HEK293 (cell line): ENCODE measurements at regions not wholly inside any gene's neighbourhood (a gene's known extent, or its start where the extent isn't known, plus 50 kb on each side); places are given as distances from the start of the nearest gene placed in this dataset.

Experiments
- CTCF ChIA-PET: fragments of 350-600 bp; formaldehyde crosslinking; extraction: SDS; loops from one replicate; lab custom pipeline; 2021; ENCODE audit warnings: antibody characterized with exemption; lab: Yijun Ruan, JAX
- POLR2A ChIA-PET: fragments of 300-600 bp; formaldehyde crosslinking; extraction: SDS; loops from one replicate; lab custom pipeline; 2020; ENCODE audit warnings: antibody characterized with exemption, inconsistent platforms; lab: Yijun Ruan, JAX
- H3K27ac ChIP-seq: fragments of 200-500 bp; sonication (Bioruptor generic); 2 replicates; pipeline ENCODE4 v1.5.1; 2014; ENCODE audit warnings: low read depth, low read length, control low read depth, inconsistent platforms; ENCODE audit errors: extremely low read depth
- H3K36me3 ChIP-seq, 2 experiments: fragments of 200-500 bp in 1 of 2; sonication (Bioruptor generic) in 1 of 2; 1 replicate in 1 of 2; 2 replicates in 1 of 2; pipeline ENCODE4 v1.5.1; 2014 to 2017; ENCODE audit warnings: inconsistent platforms in 2 of 2, low read length in 2 of 2; ENCODE audit not compliant: control insufficient read depth in 2 of 2, insufficient read depth in 1 of 2
- H3K4me1 ChIP-seq: fragments of 200-500 bp; sonication (Bioruptor generic); 2 replicates; pipeline ENCODE4 v1.5.1; 2014; ENCODE audit warnings: mild to moderate bottlenecking, low read length, inconsistent platforms; ENCODE audit not compliant: control insufficient read depth, insufficient read depth
- H3K4me3 ChIP-seq: 2 replicates; pipeline ENCODE4 v1.5.1; 2011; ENCODE audit warnings: low read depth, mild to moderate bottlenecking, control low read depth, low read length, moderate library complexity
- H3K9me3 ChIP-seq: fragments of 200-500 bp; sonication (Bioruptor generic); 2 replicates; pipeline ENCODE4 v1.5.1; 2014; ENCODE audit warnings: low read depth, low read length, inconsistent platforms; ENCODE audit not compliant: control insufficient read depth, insufficient read depth
- GFI1B ChIP-seq: fragments of 450-650 bp; formaldehyde crosslinking; IDR thresholded peaks from 2 replicates; pipeline ENCODE4 v1.5.1; 2016; ENCODE audit warnings: missing biosample characterization, missing genetic modification characterization
- GLIS2 ChIP-seq: fragments of 450-650 bp; formaldehyde crosslinking; IDR thresholded peaks from 2 replicates; pipeline ENCODE4 v1.5.1; 2016; ENCODE audit warnings: missing biosample characterization, missing genetic modification characterization
- MZF1 ChIP-seq: fragments of 450-650 bp; formaldehyde crosslinking; IDR thresholded peaks from 2 replicates; pipeline ENCODE4 v1.5.1; 2017; ENCODE audit warnings: missing biosample characterization, missing genetic modification characterization, borderline replicate concordance
- OVOL3 ChIP-seq: fragments of 450-650 bp; formaldehyde crosslinking; IDR thresholded peaks from 2 replicates; pipeline ENCODE4 v1.5.1; 2016; ENCODE audit warnings: missing biosample characterization, missing genetic modification characterization
- RBAK ChIP-seq: fragments of 450-650 bp; formaldehyde crosslinking; IDR thresholded peaks from 2 replicates; pipeline ENCODE4 v1.5.1; 2016; ENCODE audit warnings: missing biosample characterization, missing genetic modification characterization
- WT1 ChIP-seq: fragments of 450-650 bp; formaldehyde crosslinking; IDR thresholded peaks from 2 replicates; pipeline ENCODE4 v1.5.1; 2016; ENCODE audit warnings: missing biosample characterization, missing genetic modification characterization
- ZBTB48 ChIP-seq: fragments of 450-650 bp; formaldehyde crosslinking; IDR thresholded peaks from 2 replicates; pipeline ENCODE4 v1.5.1; 2016; ENCODE audit warnings: missing biosample characterization, missing genetic modification characterization
- ZNF112 ChIP-seq: fragments of 450-650 bp; formaldehyde crosslinking; IDR thresholded peaks from 2 replicates; pipeline ENCODE4 v1.5.0; 2017; ENCODE audit warnings: missing biosample characterization, missing genetic modification characterization
- ZNF16 ChIP-seq: fragments of 450-650 bp; formaldehyde crosslinking; IDR thresholded peaks from 2 replicates; pipeline ENCODE4 v1.5.1; 2016; ENCODE audit warnings: low read depth, missing biosample characterization, missing genetic modification characterization
- ZNF169 ChIP-seq: fragments of 450-650 bp; formaldehyde crosslinking; IDR thresholded peaks from 2 replicates; pipeline ENCODE4 v1.5.1; 2016; ENCODE audit warnings: missing biosample characterization, missing genetic modification characterization
- ZNF211 ChIP-seq: fragments of 450-650 bp; formaldehyde crosslinking; IDR thresholded peaks from 2 replicates; pipeline ENCODE4 v1.5.1; 2016; ENCODE audit warnings: low read depth, missing biosample characterization, missing genetic modification characterization
- ZNF350 ChIP-seq: fragments of 450-650 bp; formaldehyde crosslinking; IDR thresholded peaks from 2 replicates; pipeline ENCODE4 v1.5.0; 2017; ENCODE audit warnings: missing biosample characterization, mild to moderate bottlenecking, missing genetic modification characterization
- ZNF514 ChIP-seq: fragments of 450-650 bp; formaldehyde crosslinking; IDR thresholded peaks from 2 replicates; pipeline ENCODE4 v1.5.1; 2016; ENCODE audit warnings: missing biosample characterization, missing genetic modification characterization
- ZNF558 ChIP-seq: fragments of 450-650 bp; formaldehyde crosslinking; IDR thresholded peaks from 2 replicates; pipeline ENCODE4 v1.5.1; 2016; ENCODE audit warnings: missing biosample characterization, missing genetic modification characterization
- ZNF707 ChIP-seq: fragments of 450-650 bp; formaldehyde crosslinking; IDR thresholded peaks from 2 replicates; pipeline ENCODE4 v1.5.1; 2016; ENCODE audit warnings: missing biosample characterization, missing genetic modification characterization
- ZNF747 ChIP-seq: fragments of 450-650 bp; formaldehyde crosslinking; IDR thresholded peaks from 2 replicates; pipeline ENCODE4 v1.5.1; 2016; ENCODE audit warnings: missing biosample characterization, missing genetic modification characterization
- ZNF777 ChIP-seq: fragments of 450-650 bp; formaldehyde crosslinking; IDR thresholded peaks from 2 replicates; pipeline ENCODE4 v1.5.1; 2017; ENCODE audit warnings: missing biosample characterization, missing genetic modification characterization, borderline replicate concordance
- ZSCAN30 ChIP-seq: fragments of 450-650 bp; IDR thresholded peaks from 2 replicates; pipeline ENCODE4 v1.5.1; 2018; ENCODE audit warnings: missing biosample characterization, mild to moderate bottlenecking, missing genetic modification characterization, moderate library complexity
- TF ChIP-seq, protein P1 (sequence below): fragments of 450-650 bp; formaldehyde crosslinking; IDR thresholded peaks from 2 replicates; pipeline ENCODE4 v1.5.1; 2017; ENCODE audit warnings: missing biosample characterization, missing genetic modification characterization
- TF ChIP-seq, protein P2 (sequence below): fragments of 450-650 bp; formaldehyde crosslinking; IDR thresholded peaks from 2 replicates; pipeline ENCODE4 v1.5.1; 2016; ENCODE audit warnings: missing biosample characterization, missing genetic modification characterization
- TF ChIP-seq, protein P3 (sequence below): fragments of 450-650 bp; formaldehyde crosslinking; IDR thresholded peaks from 2 replicates; pipeline ENCODE4 v1.5.0; 2017; ENCODE audit warnings: missing biosample characterization, missing genetic modification characterization, borderline replicate concordance
- TF ChIP-seq, protein P4 (sequence below): fragments of 450-650 bp; formaldehyde crosslinking; IDR thresholded peaks from 2 replicates; pipeline ENCODE4 v1.5.1; 2016; ENCODE audit warnings: missing biosample characterization, missing genetic modification characterization
- TF ChIP-seq, protein P5 (sequence below): fragments of 450-650 bp; formaldehyde crosslinking; IDR thresholded peaks from 2 replicates; pipeline ENCODE4 v1.5.1; 2016; ENCODE audit warnings: missing biosample characterization, missing genetic modification characterization

DNA sequence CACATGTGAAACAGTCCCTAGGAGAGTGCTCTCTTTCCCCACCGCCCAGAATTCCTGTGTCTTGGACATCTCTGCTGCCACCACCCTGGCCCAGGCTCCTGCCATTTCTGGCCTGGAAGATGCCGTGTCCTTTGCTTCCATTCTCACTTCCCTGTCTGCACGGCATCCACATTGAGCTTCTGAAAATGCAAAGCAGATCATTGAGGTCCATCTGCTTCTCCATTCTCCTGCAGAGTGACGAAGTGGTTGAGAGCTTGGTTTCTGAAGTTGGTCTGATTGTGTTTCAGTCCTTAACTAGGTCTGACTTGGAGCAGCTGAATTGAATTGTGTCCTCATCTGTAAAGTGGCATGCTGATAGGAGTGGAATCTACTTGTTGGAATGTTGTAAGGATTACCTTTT lies 98.7 kb upstream of the MGAT5 start:
- H3K36me3 ChIP-seq = peaks cover 0 to 7% of the 10 kb centered on the region in 2 experiments; a peak in 1 of 3 replicates
- CTCF ChIA-PET = interaction anchor here (0.5 to 1.3 kb wide), 2 partner anchors 37 to 42 kb away, joined by 3 read pairs; no protein-coding TSS in a partner anchor
- no peak overlapping the region for H3K4me3 ChIP-seq
- no peaks in the 10 kb centered on the region for H3K9me3 ChIP-seq
- TF ChIP-seq ZNF169 (no peak), MZF1 (tag by site-specific recombination) (no peak)
- TF ChIP-seq, protein P1, sequence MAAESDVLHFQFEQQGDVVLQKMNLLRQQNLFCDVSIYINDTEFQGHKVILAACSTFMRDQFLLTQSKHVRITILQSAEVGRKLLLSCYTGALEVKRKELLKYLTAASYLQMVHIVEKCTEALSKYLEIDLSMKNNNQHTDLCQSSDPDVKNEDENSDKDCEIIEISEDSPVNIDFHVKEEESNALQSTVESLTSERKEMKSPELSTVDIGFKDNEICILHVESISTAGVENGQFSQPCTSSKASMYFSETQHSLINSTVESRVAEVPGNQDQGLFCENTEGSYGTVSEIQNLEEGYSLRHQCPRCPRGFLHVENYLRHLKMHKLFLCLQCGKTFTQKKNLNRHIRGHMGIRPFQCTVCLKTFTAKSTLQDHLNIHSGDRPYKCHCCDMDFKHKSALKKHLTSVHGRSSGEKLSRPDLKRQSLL (tag by site-specific recombination) = no peak
- TF ChIP-seq, protein P2, sequence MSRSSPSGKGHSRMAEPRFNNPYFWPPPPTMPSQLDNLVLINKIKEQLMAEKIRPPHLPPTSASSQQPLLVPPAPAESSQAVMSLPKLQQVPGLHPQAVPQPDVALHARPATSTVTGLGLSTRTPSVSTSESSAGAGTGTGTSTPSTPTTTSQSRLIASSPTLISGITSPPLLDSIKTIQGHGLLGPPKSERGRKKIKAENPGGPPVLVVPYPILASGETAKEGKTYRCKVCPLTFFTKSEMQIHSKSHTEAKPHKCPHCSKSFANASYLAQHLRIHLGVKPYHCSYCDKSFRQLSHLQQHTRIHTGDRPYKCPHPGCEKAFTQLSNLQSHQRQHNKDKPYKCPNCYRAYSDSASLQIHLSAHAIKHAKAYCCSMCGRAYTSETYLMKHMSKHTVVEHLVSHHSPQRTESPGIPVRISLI (tag by site-specific recombination) = no peak
- no peak overlapping the region for H3K27ac ChIP-seq
- POLR2A ChIA-PET = no interaction called here
- H3K4me1 ChIP-seq = no peaks in the 10 kb centered on the region

DNA sequence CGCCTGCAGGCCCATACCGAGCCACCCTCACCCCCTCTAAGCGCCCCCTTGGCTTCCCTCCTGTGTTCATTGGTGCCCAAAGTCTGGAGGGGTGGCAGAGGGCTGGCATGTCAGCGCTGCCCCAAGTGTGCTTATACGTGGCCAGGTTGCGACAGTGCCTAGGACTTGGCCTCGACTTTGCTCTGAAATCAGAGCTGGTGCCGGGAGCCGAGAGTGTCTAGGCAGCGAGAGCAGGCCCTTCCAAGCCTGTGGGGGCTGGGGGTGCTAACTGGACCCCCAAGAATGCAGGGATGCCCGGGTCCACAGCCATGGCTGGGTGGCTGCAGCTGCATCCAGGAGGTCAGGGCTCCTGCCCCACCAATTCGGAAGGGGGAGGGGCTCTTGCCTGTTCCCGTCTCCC lies 95.6 kb upstream of the MGAT5 start:
- no peaks in the 10 kb centered on the region for H3K9me3 ChIP-seq
- TF ChIP-seq, protein P3, sequence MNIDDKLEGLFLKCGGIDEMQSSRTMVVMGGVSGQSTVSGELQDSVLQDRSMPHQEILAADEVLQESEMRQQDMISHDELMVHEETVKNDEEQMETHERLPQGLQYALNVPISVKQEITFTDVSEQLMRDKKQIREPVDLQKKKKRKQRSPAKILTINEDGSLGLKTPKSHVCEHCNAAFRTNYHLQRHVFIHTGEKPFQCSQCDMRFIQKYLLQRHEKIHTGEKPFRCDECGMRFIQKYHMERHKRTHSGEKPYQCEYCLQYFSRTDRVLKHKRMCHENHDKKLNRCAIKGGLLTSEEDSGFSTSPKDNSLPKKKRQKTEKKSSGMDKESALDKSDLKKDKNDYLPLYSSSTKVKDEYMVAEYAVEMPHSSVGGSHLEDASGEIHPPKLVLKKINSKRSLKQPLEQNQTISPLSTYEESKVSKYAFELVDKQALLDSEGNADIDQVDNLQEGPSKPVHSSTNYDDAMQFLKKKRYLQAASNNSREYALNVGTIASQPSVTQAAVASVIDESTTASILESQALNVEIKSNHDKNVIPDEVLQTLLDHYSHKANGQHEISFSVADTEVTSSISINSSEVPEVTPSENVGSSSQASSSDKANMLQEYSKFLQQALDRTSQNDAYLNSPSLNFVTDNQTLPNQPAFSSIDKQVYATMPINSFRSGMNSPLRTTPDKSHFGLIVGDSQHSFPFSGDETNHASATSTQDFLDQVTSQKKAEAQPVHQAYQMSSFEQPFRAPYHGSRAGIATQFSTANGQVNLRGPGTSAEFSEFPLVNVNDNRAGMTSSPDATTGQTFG (tag by site-specific recombination) = no peak
- TF ChIP-seq ZNF707 (tag by site-specific recombination) = no peak
- no peak overlapping the region for H3K4me3 ChIP-seq
- POLR2A ChIA-PET = no interaction called here
- 0 out of 2 replicates have a peak, but pooled peaks cover 4% of the 10 kb centered on the region for H3K4me1 ChIP-seq
- H3K27ac ChIP-seq = no peak overlapping the region
- CTCF ChIA-PET = no interaction called here
- peaks cover 0 to 2% of the 10 kb centered on the region in 2 experiments; a peak in 1 of 3 replicates for H3K36me3 ChIP-seq

DNA sequence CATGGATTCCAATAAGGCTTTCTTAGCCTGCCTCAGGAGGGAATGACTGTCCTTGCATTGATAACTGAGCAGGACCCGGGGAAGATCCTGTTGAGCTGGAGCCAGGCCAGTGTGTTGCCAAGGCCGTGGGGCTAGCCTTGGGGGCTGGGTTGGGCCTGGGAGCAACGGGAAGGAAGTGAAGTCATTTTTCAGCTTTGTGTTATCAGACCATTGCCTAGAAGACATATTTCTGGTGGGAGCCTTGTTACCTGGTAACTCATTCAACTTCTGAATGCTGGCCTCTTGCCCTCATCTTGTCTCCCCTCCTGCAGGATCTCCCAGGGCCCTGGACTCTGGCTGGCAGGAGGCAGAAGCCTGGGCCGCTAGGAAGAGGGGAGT lies 92.7 kb upstream of the MGAT5 start:
- ChIA-PET CTCF (interaction anchor here (0.6 kb wide), 1 partner anchor 785 kb away, joined by 4 read pairs; no protein-coding TSS in a partner anchor), POLR2A (interaction anchor here (0.6 to 1.2 kb wide), 2 partner anchors 12 to 1788 kb away, joined by 3 read pairs; no protein-coding TSS in a partner anchor)
- Histone ChIP-seq H3K9me3 (no peaks in the 10 kb centered on the region), H3K4me1 (0 out of 2 replicates have a peak, but pooled peaks cover 4% of the 10 kb centered on the region), H3K27ac (no peak overlapping the region), H3K36me3 (peaks cover 0 to 2% of the 10 kb centered on the region in 2 experiments; a peak in 1 of 3 replicates), H3K4me3 (no peak overlapping the region)
- TF ChIP-seq WT1 (tag by site-specific recombination) (no peak), ZNF350 (no peak), GFI1B (tag by site-specific recombination) (no peak), ZNF558 (tag by site-specific recombination) (no peak), RBAK (tag by site-specific recombination) (no peak), ZSCAN30 (tag by site-specific recombination) (no peak), ZNF514 (no peak), ZNF112 (no peak), ZNF777 (no peak), ZNF747 (tag by site-specific recombination) (no peak), GLIS2 (tag by site-specific recombination) (no peak), ZBTB48 (no peak), ZNF16 (tag by site-specific recombination) (no peak), OVOL3 (tag by site-specific recombination) (no peak), ZNF211 (tag by site-specific recombination) (no peak)
- TF ChIP-seq, protein P4, sequence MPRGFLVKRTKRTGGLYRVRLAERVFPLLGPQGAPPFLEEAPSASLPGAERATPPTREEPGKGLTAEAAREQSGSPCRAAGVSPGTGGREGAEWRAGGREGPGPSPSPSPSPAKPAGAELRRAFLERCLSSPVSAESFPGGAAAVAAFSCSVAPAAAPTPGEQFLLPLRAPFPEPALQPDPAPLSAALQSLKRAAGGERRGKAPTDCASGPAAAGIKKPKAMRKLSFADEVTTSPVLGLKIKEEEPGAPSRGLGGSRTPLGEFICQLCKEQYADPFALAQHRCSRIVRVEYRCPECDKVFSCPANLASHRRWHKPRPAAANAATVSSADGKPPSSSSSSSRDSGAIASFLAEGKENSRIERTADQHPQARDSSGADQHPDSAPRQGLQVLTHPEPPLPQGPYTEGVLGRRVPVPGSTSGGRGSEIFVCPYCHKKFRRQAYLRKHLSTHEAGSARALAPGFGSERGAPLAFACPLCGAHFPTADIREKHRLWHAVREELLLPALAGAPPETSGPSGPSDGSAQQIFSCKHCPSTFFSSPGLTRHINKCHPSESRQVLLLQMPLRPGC (tag by site-specific recombination) = no peak
- TF ChIP-seq, protein P5, sequence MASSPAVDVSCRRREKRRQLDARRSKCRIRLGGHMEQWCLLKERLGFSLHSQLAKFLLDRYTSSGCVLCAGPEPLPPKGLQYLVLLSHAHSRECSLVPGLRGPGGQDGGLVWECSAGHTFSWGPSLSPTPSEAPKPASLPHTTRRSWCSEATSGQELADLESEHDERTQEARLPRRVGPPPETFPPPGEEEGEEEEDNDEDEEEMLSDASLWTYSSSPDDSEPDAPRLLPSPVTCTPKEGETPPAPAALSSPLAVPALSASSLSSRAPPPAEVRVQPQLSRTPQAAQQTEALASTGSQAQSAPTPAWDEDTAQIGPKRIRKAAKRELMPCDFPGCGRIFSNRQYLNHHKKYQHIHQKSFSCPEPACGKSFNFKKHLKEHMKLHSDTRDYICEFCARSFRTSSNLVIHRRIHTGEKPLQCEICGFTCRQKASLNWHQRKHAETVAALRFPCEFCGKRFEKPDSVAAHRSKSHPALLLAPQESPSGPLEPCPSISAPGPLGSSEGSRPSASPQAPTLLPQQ = no peak
